SH-SY5Y (cell line): ENCODE measurements at regions not wholly inside any gene's neighbourhood (a gene's known extent, or its start where the extent isn't known, plus 50 kb on each side); places are given as distances from the start of the nearest gene placed in this dataset.

Experiments used
- GATA2 ChIP-seq: IDR thresholded peaks from 2 replicates; pipeline ENCODE4 v1.6.1; 2011; ENCODE audit warnings: mild to moderate bottlenecking, low read depth, low read length
- GATA3 ChIP-seq: IDR thresholded peaks from 2 replicates; pipeline ENCODE4 v1.6.1; 2011; ENCODE audit warnings: low read depth, mild to moderate bottlenecking, low read length, moderate library complexity

- TF ChIP-seq GATA2 (no peak), GATA3 (no peak)
Measured at GRCh38 chr6:138005846-138006245, 101.4 kb downstream of the PERP start.
